ENCODE measurements at regions not wholly inside any gene's neighbourhood (a gene's known extent, or its start where the extent isn't known, plus 50 kb on each side); places are given as distances from the start of the nearest gene placed in this dataset.

- no peak overlapping the region for H3K4me3 ChIP-seq (ENCODE audit: low read depth, low read length)
- DNase-seq (ENCODE audit: low read depth), result no peak
- TF ChIP-seq CTCF (conservative IDR thresholded peaks at IDR 0.05; ENCODE audit: low read depth, low read length), result no peak
Measured at GRCh38 chr3:176776622-176777175, 420.6 kb downstream of the TBL1XR1 start.

- TF ChIP-seq CTCF (conservative IDR thresholded peaks at IDR 0.05; ENCODE audit: low read depth, low read length), result no peak
- no peak overlapping the region for H3K4me3 ChIP-seq (ENCODE audit: low read depth, low read length)
- no peak for DNase-seq (ENCODE audit: low read depth)
Measured at GRCh38 chr3:176769547-176770190, 427.6 kb downstream of the TBL1XR1 start.

- DNase-seq (ENCODE audit: low read depth), result peak; percentile 45
- H3K4me3 ChIP-seq (ENCODE audit: low read depth, low read length), result no peak overlapping the region
- no peak for TF ChIP-seq CTCF (conservative IDR thresholded peaks at IDR 0.05; ENCODE audit: low read depth, low read length)
Measured at GRCh38 chr3:176767385-176767784, 429.9 kb downstream of the TBL1XR1 start.

GRCh38 chr3:176766862-176767261 lies 430.4 kb downstream of the TBL1XR1 start:
- no peak for DNase-seq (ENCODE audit: low read depth)
- TF ChIP-seq CTCF (conservative IDR thresholded peaks at IDR 0.05; ENCODE audit: low read depth, low read length), result no peak
- no peak overlapping the region for H3K4me3 ChIP-seq (ENCODE audit: low read depth, low read length)

GRCh38 chr3:176765382-176765900 lies 431.8 kb downstream of the TBL1XR1 start:
- H3K4me3 ChIP-seq (ENCODE audit: low read depth, low read length), result no peak overlapping the region
- no peak for TF ChIP-seq CTCF (conservative IDR thresholded peaks at IDR 0.05; ENCODE audit: low read depth, low read length)
- DNase-seq (ENCODE audit: low read depth), result no peak

GRCh38 chr3:176759815-176760506 lies 437.3 kb downstream of the TBL1XR1 start:
- H3K4me3 ChIP-seq (ENCODE audit: low read depth, low read length), result no peak overlapping the region
- DNase-seq (ENCODE audit: low read depth), result no peak
- TF ChIP-seq CTCF (conservative IDR thresholded peaks at IDR 0.05; ENCODE audit: low read depth, low read length), result no peak
